DOHH2 (cell line): ENCODE measurements at regions not wholly inside any gene's neighbourhood (a gene's known extent, or its start where the extent isn't known, plus 50 kb on each side); places are given as distances from the start of the nearest gene placed in this dataset.

Experiments
- EZH2phosphoT487 ChIP-seq: fragments of 200-600 bp; sonication (generic); IDR thresholded peaks from 2 replicates; pipeline ENCODE4 v1.6.1; 2017; ENCODE audit warnings: borderline replicate concordance, mild to moderate bottlenecking, antibody characterized with exemption, low read length, moderate library complexity, mixed read lengths
- TF ChIP-seq, protein P1 (sequence below): fragments of 200-600 bp; sonication (generic); IDR thresholded peaks from one replicate; pipeline ENCODE4 v1.5.1; 2014; ENCODE audit warnings: antibody characterized with exemption, mild to moderate bottlenecking, low read depth, low read length; ENCODE audit not compliant: poor library complexity, severe bottlenecking

DNA sequence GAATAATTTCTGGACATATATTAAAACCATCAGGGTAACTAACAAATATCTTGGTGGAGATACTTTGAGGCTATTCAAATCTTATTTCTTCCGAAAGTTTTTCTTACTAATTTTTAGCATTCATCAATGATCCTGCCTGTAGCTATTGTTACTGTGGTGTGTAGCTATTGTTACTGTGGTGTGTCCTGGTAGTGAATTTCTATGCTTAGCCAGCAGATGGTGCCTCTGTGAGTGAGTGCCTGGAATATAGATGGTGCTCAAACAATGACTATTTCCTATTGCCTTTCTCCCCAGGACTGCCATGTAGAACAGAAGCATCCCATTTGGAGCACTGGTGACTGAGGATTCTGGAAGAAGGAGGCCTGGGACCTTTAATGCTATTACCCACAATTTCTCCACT lies 245.7 kb downstream of the CCSER2 start:
- TF ChIP-seq, protein P1, sequence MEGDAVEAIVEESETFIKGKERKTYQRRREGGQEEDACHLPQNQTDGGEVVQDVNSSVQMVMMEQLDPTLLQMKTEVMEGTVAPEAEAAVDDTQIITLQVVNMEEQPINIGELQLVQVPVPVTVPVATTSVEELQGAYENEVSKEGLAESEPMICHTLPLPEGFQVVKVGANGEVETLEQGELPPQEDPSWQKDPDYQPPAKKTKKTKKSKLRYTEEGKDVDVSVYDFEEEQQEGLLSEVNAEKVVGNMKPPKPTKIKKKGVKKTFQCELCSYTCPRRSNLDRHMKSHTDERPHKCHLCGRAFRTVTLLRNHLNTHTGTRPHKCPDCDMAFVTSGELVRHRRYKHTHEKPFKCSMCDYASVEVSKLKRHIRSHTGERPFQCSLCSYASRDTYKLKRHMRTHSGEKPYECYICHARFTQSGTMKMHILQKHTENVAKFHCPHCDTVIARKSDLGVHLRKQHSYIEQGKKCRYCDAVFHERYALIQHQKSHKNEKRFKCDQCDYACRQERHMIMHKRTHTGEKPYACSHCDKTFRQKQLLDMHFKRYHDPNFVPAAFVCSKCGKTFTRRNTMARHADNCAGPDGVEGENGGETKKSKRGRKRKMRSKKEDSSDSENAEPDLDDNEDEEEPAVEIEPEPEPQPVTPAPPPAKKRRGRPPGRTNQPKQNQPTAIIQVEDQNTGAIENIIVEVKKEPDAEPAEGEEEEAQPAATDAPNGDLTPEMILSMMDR, result no peak
- TF ChIP-seq EZH2phosphoT487, result no peak
